HG02763 (cell line): ENCODE measurements at regions not wholly inside any gene's neighbourhood (a gene's known extent, or its start where the extent isn't known, plus 50 kb on each side); places are given as distances from the start of the nearest gene placed in this dataset.
"Not testable (repeated sequence)": the region's sequence is repeated elsewhere in the genome, so short reads cannot be mapped to it uniquely, and the experiment has no call there.

ENCODE experiments used
- ATAC-seq: cut with Tn5 transposase; IDR thresholded peaks from one replicate; pipeline ENCODE4 v1.9.1; 2021; ENCODE audit warnings: mild to moderate bottlenecking, moderate library complexity; ENCODE audit not compliant: unreplicated experiment

GRCh38 chr5:38149815-38150195 is 108.6 kb upstream of the EGFLAM start:
- no peak for ATAC-seq

- ATAC-seq, result no peak
Observed at GRCh38 chr5:38148021-38148625, 110.2 kb upstream of the EGFLAM start.

DNA sequence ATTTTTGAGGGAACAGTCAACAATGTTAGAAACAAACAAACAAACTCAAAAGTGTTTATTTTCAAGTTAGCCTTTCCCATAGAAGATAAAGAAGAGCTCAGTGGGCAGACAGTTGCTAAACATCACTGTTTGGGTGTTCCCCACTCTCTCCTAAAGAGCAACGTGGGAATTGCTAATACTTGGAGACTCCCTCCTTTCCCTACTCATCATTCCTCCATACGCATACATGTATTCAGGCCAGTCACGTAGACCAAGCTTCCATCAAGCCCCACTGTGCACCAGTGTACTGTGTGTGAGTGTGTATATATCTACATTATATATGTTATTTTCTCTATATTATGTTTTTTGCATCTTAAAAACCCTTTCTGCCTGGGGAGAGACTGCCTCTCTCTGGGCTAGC is 115.0 kb upstream of the EGFLAM start:
- no peak for ATAC-seq

GRCh38 chr5:38141665-38142064 is 116.7 kb upstream of the EGFLAM start:
- ATAC-seq, result no peak

DNA sequence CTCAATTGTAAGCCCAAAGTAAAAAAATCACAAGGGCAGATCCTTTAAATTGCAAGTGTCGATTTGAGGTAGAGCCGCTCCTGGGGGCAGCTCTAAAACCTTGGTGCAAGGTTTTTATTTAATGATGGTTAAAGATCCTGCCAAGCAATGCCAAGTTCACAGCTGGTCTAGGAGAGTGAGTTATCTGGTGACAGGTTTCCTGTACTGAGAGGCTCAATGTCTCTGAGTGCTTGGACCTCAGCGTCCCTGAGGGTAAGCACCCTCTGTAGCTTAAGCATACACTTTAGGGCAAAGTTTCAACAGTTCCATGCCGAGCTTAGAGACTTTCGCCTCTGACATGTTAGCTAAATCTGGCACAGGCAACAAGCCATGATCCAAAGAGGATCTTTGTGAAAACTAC is 119.8 kb upstream of the EGFLAM start:
- ATAC-seq, result no peak

GRCh38 chr5:38135486-38136039 is 122.8 kb upstream of the EGFLAM start:
- no peak for ATAC-seq

- ATAC-seq, result no peak
Observed at GRCh38 chr5:38134810-38135209, 123.5 kb upstream of the EGFLAM start.

GRCh38 chr5:38134294-38134693 is 124.1 kb upstream of the EGFLAM start:
- not testable (repeated sequence) for ATAC-seq

- ATAC-seq, result no peak
Observed at GRCh38 chr5:38131686-38132085, 126.7 kb upstream of the EGFLAM start.

DNA sequence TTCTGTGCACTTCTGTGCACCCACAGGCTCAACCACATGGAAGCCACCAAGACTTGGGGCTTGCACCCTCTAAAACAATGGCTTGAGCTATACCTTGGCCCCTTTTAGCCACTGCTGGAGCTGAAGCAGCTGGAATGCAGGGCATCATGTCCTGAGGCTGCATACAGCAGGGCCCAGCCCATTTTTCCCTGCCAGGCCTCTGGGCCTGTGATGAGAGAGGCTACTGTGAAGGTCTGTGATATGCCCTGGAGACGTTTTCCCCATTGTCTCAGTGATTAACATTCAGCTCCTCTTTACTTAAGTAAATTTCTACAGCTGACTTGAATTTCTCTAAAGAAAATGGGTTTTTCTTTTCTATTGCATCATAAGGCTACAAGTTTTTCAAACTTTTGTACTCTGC is 134.0 kb upstream of the EGFLAM start:
- no peak for ATAC-seq

GRCh38 chr5:38121420-38121819 is 136.9 kb upstream of the EGFLAM start:
- ATAC-seq, result no peak

- ATAC-seq, result no peak
Observed at GRCh38 chr5:38119836-38120235, 138.5 kb upstream of the EGFLAM start.

- ATAC-seq, result no peak
Observed at GRCh38 chr5:38117784-38118479, 140.4 kb upstream of the EGFLAM start.

DNA sequence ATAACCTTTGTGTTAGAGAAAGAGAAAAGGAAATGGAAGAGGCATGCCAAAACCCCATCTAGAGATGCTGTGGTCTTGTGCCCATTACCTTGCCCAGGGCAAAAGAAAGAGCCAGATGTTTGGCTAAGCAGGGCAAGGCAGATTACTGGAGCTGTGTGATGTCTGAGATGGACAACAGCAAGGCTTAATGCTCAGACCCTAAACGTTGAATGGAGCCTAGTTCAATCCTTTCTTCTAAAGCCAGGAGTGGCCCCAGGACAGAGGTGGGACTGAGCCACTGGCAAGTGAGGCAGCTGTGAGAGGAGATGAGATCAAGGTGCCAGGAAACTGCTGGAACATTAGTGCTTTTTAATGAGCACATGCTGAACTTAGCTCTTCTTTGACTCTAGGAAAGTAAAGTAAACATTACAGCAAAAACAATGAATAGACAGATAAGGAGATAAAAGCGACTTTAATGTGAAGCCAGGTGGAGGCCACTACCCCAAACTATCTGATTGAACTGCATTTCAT is 143.0 kb upstream of the EGFLAM start:
- ATAC-seq, result no peak

DNA sequence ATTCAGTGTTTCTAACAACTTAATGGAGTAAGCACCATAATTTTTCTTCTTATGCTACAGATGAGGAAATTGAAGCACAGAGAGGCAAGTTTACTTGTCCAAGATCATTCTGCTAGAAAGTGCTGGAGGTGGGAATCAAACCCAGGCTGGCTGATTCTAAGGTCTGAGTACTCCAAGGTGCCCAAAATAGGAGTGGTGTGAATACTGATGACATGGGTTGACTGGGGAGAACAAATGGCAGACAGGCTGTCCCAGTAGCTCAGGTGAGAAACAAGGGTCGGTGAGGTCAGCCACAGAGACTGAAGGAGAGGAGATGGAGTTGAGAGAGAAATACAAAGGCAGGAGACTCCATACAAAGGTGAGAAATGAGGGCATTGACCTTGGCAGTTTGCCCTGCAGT is 144.5 kb upstream of the EGFLAM start:
- no peak for ATAC-seq

DNA sequence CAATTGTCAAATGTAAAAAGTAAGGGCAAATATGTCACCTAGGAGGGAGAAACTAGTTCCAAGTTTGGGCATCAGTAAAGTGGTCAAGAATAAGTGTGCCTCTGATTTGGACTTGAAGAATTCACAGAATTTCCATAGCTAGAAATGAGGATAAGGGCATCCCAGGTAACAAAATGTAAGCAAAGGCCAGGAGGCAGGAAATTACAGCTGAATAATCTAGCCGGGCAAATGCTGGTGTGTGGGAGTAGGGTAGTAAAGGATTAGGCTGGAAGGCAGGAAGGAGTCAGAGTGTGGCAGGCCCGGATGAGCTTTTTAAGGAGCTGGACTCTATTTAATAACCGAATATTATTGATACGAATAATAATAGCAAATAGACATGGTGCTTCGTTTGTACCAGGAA is 144.9 kb upstream of the EGFLAM start:
- no peak for ATAC-seq

DNA sequence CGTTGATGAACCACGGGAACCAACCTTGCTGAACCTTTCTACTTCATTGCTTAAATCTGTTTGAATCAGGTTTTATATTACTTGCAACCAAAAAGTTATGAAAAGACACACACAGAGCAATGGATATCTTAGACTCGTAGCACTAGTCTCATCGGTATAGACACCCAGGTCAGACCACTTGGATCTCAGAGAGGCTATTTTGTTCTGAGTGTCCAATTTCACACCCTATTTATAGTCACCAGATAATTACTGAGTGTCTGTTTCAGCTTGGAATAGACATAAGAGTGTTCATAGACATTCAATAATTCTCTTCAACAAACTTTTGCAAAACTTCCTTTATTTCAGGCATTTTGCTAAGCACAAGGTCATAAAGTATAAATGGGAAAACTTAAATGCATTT is 145.4 kb upstream of the EGFLAM start:
- no peak for ATAC-seq

DNA sequence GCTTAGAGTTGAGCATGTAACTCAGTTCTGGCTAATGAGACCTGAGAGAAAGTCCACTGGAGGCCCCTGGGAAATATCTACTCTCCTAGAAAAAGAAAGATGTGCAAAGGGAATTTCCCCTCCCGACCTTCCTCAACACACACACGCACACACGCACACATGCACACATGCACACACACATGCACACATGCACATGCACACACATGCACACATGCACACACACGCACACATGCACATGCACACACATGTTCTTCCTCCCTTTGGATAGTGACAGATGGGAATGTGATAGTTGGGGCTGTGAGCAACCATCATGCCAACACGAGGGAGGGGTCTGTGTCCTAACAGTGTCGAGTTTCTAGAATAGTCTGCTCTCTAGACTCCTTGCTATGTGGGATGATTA is 148.2 kb upstream of the EGFLAM start:
- ATAC-seq, result no peak

DNA sequence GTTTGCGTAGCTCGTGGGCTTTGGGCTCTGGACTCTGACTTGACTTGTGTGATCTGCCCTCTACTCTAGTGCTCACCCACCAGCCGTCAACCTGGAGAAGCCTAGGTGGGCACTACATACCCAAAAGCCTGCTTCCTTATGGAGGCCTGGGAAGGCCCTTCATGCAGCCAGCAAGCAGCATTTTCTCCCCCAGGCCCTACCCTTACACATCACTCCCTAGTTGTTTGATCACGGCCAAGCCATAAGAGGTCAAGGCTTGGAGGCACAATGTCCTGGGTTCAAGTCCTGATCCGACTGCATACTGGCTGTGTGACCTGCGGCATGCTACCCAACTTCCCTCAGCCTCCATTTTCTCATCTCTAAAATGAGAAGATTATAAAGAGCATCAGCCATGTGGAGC is 151.3 kb upstream of the EGFLAM start:
- ATAC-seq, result no peak

DNA sequence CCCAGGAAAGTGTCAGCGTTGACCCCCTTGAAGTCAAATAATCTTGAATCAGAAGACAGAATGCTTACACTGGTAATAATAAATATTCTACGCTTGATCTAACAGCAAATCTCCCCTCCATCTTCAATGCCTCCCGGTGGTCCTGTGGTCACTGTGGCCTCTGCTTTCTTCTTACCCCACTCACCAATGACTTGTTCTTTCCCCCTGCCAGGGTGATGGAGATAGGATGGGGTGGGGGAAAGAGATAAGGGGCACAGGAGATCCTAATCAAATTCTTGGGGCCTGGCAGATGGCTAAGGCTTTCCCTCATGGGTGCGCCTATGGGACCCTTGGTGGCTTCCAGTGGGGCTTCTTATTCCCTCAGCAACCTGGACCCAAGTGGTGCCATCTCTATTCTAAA is 152.6 kb upstream of the EGFLAM start:
- ATAC-seq, result no peak

GRCh38 chr5:38105231-38105570 is 153.2 kb upstream of the EGFLAM start:
- ATAC-seq, result no peak

GRCh38 chr5:38104497-38105230 is 153.7 kb upstream of the EGFLAM start:
- no peak for ATAC-seq
